ENCODE measurements at regions not wholly inside any gene's neighbourhood (a gene's known extent, or its start where the extent isn't known, plus 50 kb on each side); places are given as distances from the start of the nearest gene placed in this dataset.
"Not testable (repeated sequence)": the region's sequence is repeated elsewhere in the genome, so short reads cannot be mapped to it uniquely, and the experiment has no call there.

GRCh38 chr21:27320868-27321267 lies 354.0 kb upstream of the ADAMTS5 start:
- Mint-ChIP-seq H3K4me1 (no peaks in the 10 kb centered on the region), H3K4me3 (no peak overlapping the region), H3K27ac (no peak overlapping the region), H3K36me3 (ENCODE audit: low read depth) (no peaks in the 10 kb centered on the region), H3K27me3 (ENCODE audit: insufficient read depth) (no peaks in the 10 kb centered on the region), H3K9me3 (no peaks in the 10 kb centered on the region)
- Histone ChIP-seq H3K27ac (ENCODE audit: low read depth, low read length) (no peak overlapping the region), H3K4me3 (ENCODE audit: low read length) (no peak overlapping the region), H3K36me3 (ENCODE audit: control insufficient read depth, insufficient read depth, low read length) (no peaks in the 10 kb centered on the region), H3K9me3 (ENCODE audit: control insufficient read depth, low read length) (peaks cover 14% of the 10 kb centered on the region), H3K4me1 (ENCODE audit: control insufficient read depth, insufficient read depth, low read length) (no peaks in the 10 kb centered on the region), H3K27me3 (ENCODE audit: control insufficient read depth, insufficient read depth, low read length, poor library complexity, severe bottlenecking) (no peaks in the 10 kb centered on the region), H3K9ac (ENCODE audit: extremely low read depth, low read length, poor library complexity, severe bottlenecking) (no peak overlapping the region)
- no peak for DNase-seq
- no peak for TF ChIP-seq CTCF (conservative IDR thresholded peaks at IDR 0.05)
- 86 to 87% methylated on average over 2 to 3 of the region's 3 CpGs for WGBS, 2 experiments (ENCODE audit: insufficient coverage in 1 of 2, insufficient read length in 1 of 2)

- not testable (repeated sequence) for H3K27me3 ChIP-seq (ENCODE audit: control insufficient read depth, insufficient read depth, low read length, poor library complexity, severe bottlenecking); H3K4me3 Mint-ChIP-seq; H3K36me3 Mint-ChIP-seq (ENCODE audit: low read depth); H3K27ac Mint-ChIP-seq; H3K27ac ChIP-seq (ENCODE audit: low read depth, low read length); DNase-seq; H3K4me1 Mint-ChIP-seq; H3K9me3 Mint-ChIP-seq; H3K4me3 ChIP-seq (ENCODE audit: low read length); H3K27me3 Mint-ChIP-seq (ENCODE audit: insufficient read depth); H3K36me3 ChIP-seq (ENCODE audit: control insufficient read depth, insufficient read depth, low read length); H3K9ac ChIP-seq (ENCODE audit: extremely low read depth, low read length, poor library complexity, severe bottlenecking); H3K4me1 ChIP-seq (ENCODE audit: control insufficient read depth, insufficient read depth, low read length)
- H3K9me3 ChIP-seq (ENCODE audit: control insufficient read depth, low read length): peaks cover 14% of the 10 kb centered on the region
- WGBS, 2 experiments (ENCODE audit: insufficient coverage in 1 of 2, insufficient read length in 1 of 2): 85 to 95% methylated on average over 2 to 3 of the region's 3 CpGs
These were observed 350.7 kb upstream of the ADAMTS5 start for GRCh38 chr21:27317601-27318000.

GRCh38 chr21:27315373-27315772 lies 348.5 kb upstream of the ADAMTS5 start:
- Mint-ChIP-seq H3K9me3 (peaks cover 5% of the 10 kb centered on the region), H3K27ac (no peak overlapping the region), H3K36me3 (ENCODE audit: low read depth) (no peaks in the 10 kb centered on the region), H3K4me1 (no peaks in the 10 kb centered on the region), H3K27me3 (ENCODE audit: insufficient read depth) (no peaks in the 10 kb centered on the region), H3K4me3 (no peak overlapping the region)
- no peak overlapping the region for H3K27ac ChIP-seq (ENCODE audit: low read depth, low read length)
- no peak overlapping the region for H3K4me3 ChIP-seq (ENCODE audit: low read length)
- H3K27me3 ChIP-seq (ENCODE audit: control insufficient read depth, insufficient read depth, low read length, poor library complexity, severe bottlenecking): no peaks in the 10 kb centered on the region
- H3K9me3 ChIP-seq (ENCODE audit: control insufficient read depth, low read length): peaks cover 14% of the 10 kb centered on the region
- TF ChIP-seq CTCF (conservative IDR thresholded peaks at IDR 0.05): peak; percentile 21
- no peaks in the 10 kb centered on the region for H3K4me1 ChIP-seq (ENCODE audit: control insufficient read depth, insufficient read depth, low read length)
- no peaks in the 10 kb centered on the region for H3K36me3 ChIP-seq (ENCODE audit: control insufficient read depth, insufficient read depth, low read length)
- DNase-seq: no peak
- WGBS, 2 experiments (ENCODE audit: insufficient coverage in 1 of 2, insufficient read length in 1 of 2): 80 to 88% methylated on average over 1 to 2 of the region's 2 CpGs
- no peak overlapping the region for H3K9ac ChIP-seq (ENCODE audit: extremely low read depth, low read length, poor library complexity, severe bottlenecking)

- Mint-ChIP-seq H3K36me3 (ENCODE audit: low read depth) (no peaks in the 10 kb centered on the region), H3K4me3 (no peak overlapping the region), H3K27ac (no peak overlapping the region), H3K27me3 (ENCODE audit: insufficient read depth) (no peaks in the 10 kb centered on the region), H3K4me1 (no peaks in the 10 kb centered on the region), H3K9me3 (peaks cover 5% of the 10 kb centered on the region)
- Histone ChIP-seq H3K36me3 (ENCODE audit: control insufficient read depth, insufficient read depth, low read length) (no peaks in the 10 kb centered on the region), H3K4me3 (ENCODE audit: low read length) (no peak overlapping the region), H3K9me3 (ENCODE audit: control insufficient read depth, low read length) (peaks cover 1% of the 10 kb centered on the region), H3K27ac (ENCODE audit: low read depth, low read length) (no peak overlapping the region), H3K27me3 (ENCODE audit: control insufficient read depth, insufficient read depth, low read length, poor library complexity, severe bottlenecking) (no peaks in the 10 kb centered on the region), H3K4me1 (ENCODE audit: control insufficient read depth, insufficient read depth, low read length) (no peaks in the 10 kb centered on the region), H3K9ac (ENCODE audit: extremely low read depth, low read length, poor library complexity, severe bottlenecking) (no peak overlapping the region)
- WGBS, 2 experiments (ENCODE audit: insufficient coverage in 1 of 2, insufficient read length in 1 of 2): 92% methylated on average over 1 of the region's 1 CpG; no CpG with 5 or more reads in 1 of the 2 experiments
- DNase-seq: no peak
- TF ChIP-seq CTCF (conservative IDR thresholded peaks at IDR 0.05): no peak
These were observed 347.2 kb upstream of the ADAMTS5 start for GRCh38 chr21:27314131-27314530.

Measured in endodermal cell (in vitro differentiated cells).